ENCODE measurements at regions not wholly inside any gene's neighbourhood (a gene's known extent, or its start where the extent isn't known, plus 50 kb on each side); places are given as distances from the start of the nearest gene placed in this dataset.
A peak's percentile ranks its signal among the peaks of the same experiment; 100 is the strongest.

- TF ChIP-seq NANOG (IDR thresholded peaks at IDR 0.05; ENCODE audit: borderline replicate concordance) = no peak
- no peak for TF ChIP-seq ETS1 (IDR thresholded peaks at IDR 0.05)
- TF ChIP-seq CTCF (conservative IDR thresholded peaks at IDR 0.05; ENCODE audit: low read depth in 2 of 2) = no peak
- TF ChIP-seq POLR2AphosphoS5 (IDR thresholded peaks at IDR 0.05; ENCODE audit: low read depth) = no peak
- no peak for TF ChIP-seq EZH2 (IDR thresholded peaks at IDR 0.05; ENCODE audit: low read depth, unreplicated experiment)
- TF ChIP-seq ZNF331 (CRISPR knock-in tag; IDR thresholded peaks at IDR 0.05; ENCODE audit: low read depth) = no peak
- no peak for TF ChIP-seq EZH2phosphoT487 (IDR thresholded peaks at IDR 0.05; ENCODE audit: unreplicated experiment)
- no peak for TF ChIP-seq REST (IDR thresholded peaks at IDR 0.05; ENCODE audit: unreplicated experiment)
- no peak for TF ChIP-seq JUNB (IDR thresholded peaks at IDR 0.05; ENCODE audit: unreplicated experiment)
- TF ChIP-seq STAT1 (IDR thresholded peaks at IDR 0.05; ENCODE audit: unreplicated experiment) = no peak
Observed at GRCh38 chr1:187498028-187498427, 669.3 kb downstream of the PLA2G4A start (continued).

- Histone ChIP-seq H3K27ac (ENCODE audit: low read depth) (no peak overlapping the region), H3F3A (replicated peaks; ENCODE audit: low read depth) (no peaks in the 10 kb centered on the region), H3K79me2 (replicated peaks; ENCODE audit: insufficient read depth) (no peaks in the 10 kb centered on the region), H3K4me3 (no peak overlapping the region), H3K36me3 (ENCODE audit: insufficient read depth) (no peaks in the 10 kb centered on the region), H3K4me1 (ENCODE audit: insufficient read depth) (no peaks in the 10 kb centered on the region), H3K9me2 (ENCODE audit: insufficient read depth) (no peaks in the 10 kb centered on the region), H2AFZ (peak overlapping the region; percentile 33; the same call in 1 of the 2 replicates), H4K20me1 (replicated peaks; ENCODE audit: insufficient read depth) (no peaks in the 10 kb centered on the region), H3K27me3 (ENCODE audit: insufficient read depth) (no peaks in the 10 kb centered on the region), H3K4me2 (no peak overlapping the region)
- DNase-seq (ENCODE audit: low spot score) (no peak), ATAC-seq (no peak)
- no peaks in the 10 kb centered on the region for H3K9me3 Mint-ChIP-seq
- H3K4me1 Mint-ChIP-seq = no peaks in the 10 kb centered on the region
- H3K36me3 Mint-ChIP-seq (ENCODE audit: low read depth) = no peaks in the 10 kb centered on the region
- H3K27me3 Mint-ChIP-seq (ENCODE audit: insufficient read depth, low read depth, poor library complexity) = no peaks in the 10 kb centered on the region
- TF ChIP-seq ZNF114 (CRISPR knock-in tag; IDR thresholded peaks at IDR 0.05) (no peak), ZNF462 (CRISPR knock-in tag; IDR thresholded peaks at IDR 0.05) (no peak), EZH2 (IDR thresholded peaks at IDR 0.05; ENCODE audit: low read depth, unreplicated experiment) (no peak)
- no peak overlapping the region for H3K27ac Mint-ChIP-seq
- no peak overlapping the region for H3K4me3 Mint-ChIP-seq
Observed at GRCh38 chr1:187504779-187505178, 676.0 kb downstream of the PLA2G4A start.

Data from GM23338 (cell line).